HEK293T (cell line): ENCODE measurements at regions not wholly inside any gene's neighbourhood (a gene's known extent, or its start where the extent isn't known, plus 50 kb on each side); places are given as distances from the start of the nearest gene placed in this dataset.
"Not testable (repeated sequence)": the region's sequence is repeated elsewhere in the genome, so short reads cannot be mapped to it uniquely, and the experiment has no call there.

Source experiments
- CTCF ChIA-PET: fragments of 350-600 bp; formaldehyde crosslinking; extraction: SDS; loops from one replicate; lab custom pipeline; 2021; ENCODE audit warnings: antibody characterized with exemption, inconsistent platforms; lab: Yijun Ruan, JAX
- POLR2A ChIA-PET: fragments of 350-600 bp; formaldehyde crosslinking; extraction: SDS; loops from one replicate; lab custom pipeline; 2020; ENCODE audit warnings: antibody characterized with exemption, inconsistent platforms; lab: Yijun Ruan, JAX
- DNase-seq: peaks from one replicate; pipeline ENCODE4 v3.0.0; 2012; ENCODE audit warnings: mixed read lengths; ENCODE audit errors: extremely low spot score
- ARNT ChIP-seq: fragments of 450-650 bp; IDR thresholded peaks from 2 replicates; pipeline ENCODE4 v1.6.1; 2017; ENCODE audit warnings: mild to moderate bottlenecking
- BHLHE40 ChIP-seq: fragments of 450-650 bp; IDR thresholded peaks from 2 replicates; pipeline ENCODE4 v1.6.1; 2016; ENCODE audit warnings: mild to moderate bottlenecking, moderate library complexity, borderline replicate concordance
- CTBP1 ChIP-seq: fragments of 450-650 bp; IDR thresholded peaks from 2 replicates; pipeline ENCODE4 v1.6.1; 2016; ENCODE audit warnings: borderline replicate concordance
- ELF4 ChIP-seq: fragments of 450-650 bp; IDR thresholded peaks from 2 replicates; pipeline ENCODE4 v1.6.1; 2017; ENCODE audit warnings: antibody characterized with exemption
- FOXA1 ChIP-seq: fragments of 450-650 bp; IDR thresholded peaks from 2 replicates; pipeline ENCODE4 v1.6.1; 2016; ENCODE audit warnings: mild to moderate bottlenecking
- FOXK2 ChIP-seq: fragments of 450-650 bp; IDR thresholded peaks from 2 replicates; pipeline ENCODE4 v1.6.1; 2016; ENCODE audit warnings: mild to moderate bottlenecking
- FOXM1 ChIP-seq: fragments of 450-650 bp; IDR thresholded peaks from 2 replicates; pipeline ENCODE4 v1.6.1; 2017; ENCODE audit warnings: mild to moderate bottlenecking, borderline replicate concordance
- HDGF ChIP-seq: fragments of 450-650 bp; IDR thresholded peaks from 2 replicates; pipeline ENCODE4 v1.6.1; 2017; ENCODE audit warnings: antibody characterized with exemption, borderline replicate concordance
- L3MBTL2 ChIP-seq: fragments of 450-650 bp; conservative IDR thresholded peaks from 2 replicates; pipeline ENCODE4 v1.6.1; 2016; ENCODE audit warnings: mild to moderate bottlenecking
- LEF1 ChIP-seq: fragments of 450-650 bp; IDR thresholded peaks from 2 replicates; pipeline ENCODE4 v1.6.1; 2017; ENCODE audit warnings: mild to moderate bottlenecking, borderline replicate concordance
- NFRKB ChIP-seq: fragments of 450-650 bp; IDR thresholded peaks from 2 replicates; pipeline ENCODE4 v1.6.1; 2016; ENCODE audit warnings: mild to moderate bottlenecking, moderate library complexity
- SP1 ChIP-seq: fragments of 450-650 bp; IDR thresholded peaks from 2 replicates; pipeline ENCODE4 v1.6.1; 2017
- SUZ12 ChIP-seq: fragments of 450-650 bp; IDR thresholded peaks from 2 replicates; pipeline ENCODE4 v1.6.1; 2016; ENCODE audit warnings: mild to moderate bottlenecking
- TARDBP ChIP-seq: fragments of 450-650 bp; IDR thresholded peaks from 2 replicates; pipeline ENCODE4 v1.6.1; 2016
- ZNF384 ChIP-seq: fragments of 450-650 bp; IDR thresholded peaks from 2 replicates; pipeline ENCODE4 v1.6.1; 2016
- TF ChIP-seq, protein P1 (sequence below): fragments of 450-650 bp; IDR thresholded peaks from 2 replicates; pipeline ENCODE4 v1.6.1; 2016

DNA sequence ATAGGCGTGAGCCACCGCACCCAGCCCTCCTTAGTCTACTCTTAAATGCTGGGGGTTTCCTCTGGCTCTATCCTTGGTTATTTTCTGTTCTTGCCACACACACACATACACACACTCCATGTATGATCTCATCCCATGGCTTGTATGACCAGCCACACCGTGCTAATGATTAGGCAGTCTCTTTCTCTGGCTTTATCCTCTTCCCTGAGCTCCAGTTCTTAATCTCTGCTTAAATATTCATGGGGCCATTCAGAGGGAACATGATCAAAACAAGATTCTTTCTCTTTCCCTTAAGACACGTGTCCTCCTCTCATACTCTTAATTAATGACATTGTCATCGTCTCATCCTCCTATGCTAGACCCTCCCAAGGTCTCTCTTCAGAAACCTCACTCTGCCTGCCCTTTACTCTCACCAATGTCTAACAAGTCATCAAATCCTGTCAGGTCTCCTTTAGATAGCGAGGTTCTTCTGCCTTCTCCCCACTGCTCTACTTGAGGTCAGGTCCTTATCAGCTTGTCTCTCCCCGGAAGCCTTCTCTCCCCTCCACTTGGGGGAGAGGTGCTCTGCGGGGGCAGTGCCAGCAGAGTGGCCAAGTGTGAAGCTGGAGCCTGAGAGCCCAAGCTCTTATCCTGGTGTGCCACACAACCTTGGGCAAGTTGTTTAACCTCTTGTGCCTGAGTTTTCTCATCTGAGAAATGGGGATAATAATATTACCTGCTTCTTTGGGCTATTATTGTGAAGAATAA is 83.0 kb upstream of the GNG12 start:
- no peak for DNase-seq
- ChIA-PET CTCF (no interaction called here), POLR2A (no interaction called here)
- TF ChIP-seq, protein P1, sequence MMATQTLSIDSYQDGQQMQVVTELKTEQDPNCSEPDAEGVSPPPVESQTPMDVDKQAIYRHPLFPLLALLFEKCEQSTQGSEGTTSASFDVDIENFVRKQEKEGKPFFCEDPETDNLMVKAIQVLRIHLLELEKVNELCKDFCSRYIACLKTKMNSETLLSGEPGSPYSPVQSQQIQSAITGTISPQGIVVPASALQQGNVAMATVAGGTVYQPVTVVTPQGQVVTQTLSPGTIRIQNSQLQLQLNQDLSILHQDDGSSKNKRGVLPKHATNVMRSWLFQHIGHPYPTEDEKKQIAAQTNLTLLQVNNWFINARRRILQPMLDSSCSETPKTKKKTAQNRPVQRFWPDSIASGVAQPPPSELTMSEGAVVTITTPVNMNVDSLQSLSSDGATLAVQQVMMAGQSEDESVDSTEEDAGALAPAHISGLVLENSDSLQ = no peak
- TF ChIP-seq LEF1 (no peak), ELF4 (no peak), ZNF384 (no peak), FOXM1 (no peak), FOXA1 (no peak), BHLHE40 (no peak), SUZ12 (no peak), HDGF (no peak), TARDBP (no peak), CTBP1 (no peak), SP1 (no peak), ARNT (no peak), L3MBTL2 (no peak), NFRKB (no peak), FOXK2 (no peak)

GRCh38 chr1:67909776-67910175 is 76.5 kb upstream of the GNG12 start:
- POLR2A ChIA-PET = no interaction called here
- no peak for DNase-seq
- TF ChIP-seq SUZ12 (no peak), FOXK2 (no peak), LEF1 (no peak), ARNT (no peak), HDGF (no peak), ELF4 (no peak), ZNF384 (no peak), NFRKB (no peak), TARDBP (no peak), FOXA1 (no peak), CTBP1 (no peak), BHLHE40 (no peak), L3MBTL2 (no peak), FOXM1 (no peak), SP1 (no peak)
- TF ChIP-seq, protein P1 = no peak
- CTCF ChIA-PET = no interaction called here

DNA sequence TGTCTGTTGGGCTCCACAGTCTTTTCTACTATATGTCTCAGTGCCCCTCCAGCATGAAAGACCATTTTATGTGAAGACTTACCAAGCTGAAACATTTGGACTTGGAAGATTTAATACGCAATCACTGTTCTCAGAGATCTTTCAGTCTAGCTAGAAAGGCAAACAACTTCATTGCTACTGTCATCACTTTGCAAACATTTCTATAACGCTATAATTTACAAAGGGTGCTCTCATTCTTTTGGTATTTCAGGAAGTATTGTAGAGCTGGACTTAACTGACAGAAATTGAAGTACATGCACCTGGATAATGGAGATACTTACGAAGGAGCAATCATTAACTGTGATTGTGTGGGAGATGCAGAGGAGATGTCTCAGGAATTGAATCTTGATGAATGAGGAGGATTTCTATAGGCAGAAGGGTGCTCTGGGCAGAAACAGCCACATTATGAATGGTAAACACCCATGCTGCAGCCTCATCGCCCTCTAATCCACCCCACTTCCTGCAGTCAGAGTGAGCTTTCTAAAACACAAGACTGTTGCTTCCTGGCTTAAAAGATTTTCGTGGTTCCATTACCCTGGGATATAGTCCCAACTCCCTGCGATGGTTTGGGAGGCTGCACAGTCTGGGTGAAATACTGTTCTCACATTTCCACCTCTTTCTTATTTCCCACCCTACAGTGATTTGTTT is 75.1 kb upstream of the GNG12 start:
- CTCF ChIA-PET = no interaction called here

GRCh38 chr1:67907467-67907866 is 74.2 kb upstream of the GNG12 start:
- DNase-seq, CTCF ChIA-PET, POLR2A ChIA-PET: not testable (repeated sequence)

More for the DNA sequence above, 75.1 kb upstream of the GNG12 start:
- no peak for DNase-seq
- TF ChIP-seq HDGF = no peak
- no peak for TF ChIP-seq SP1
- TF ChIP-seq, protein P1 = no peak
- no peak for TF ChIP-seq CTBP1
- TF ChIP-seq NFRKB = no peak
- no peak for TF ChIP-seq SUZ12
- no peak for TF ChIP-seq BHLHE40
- POLR2A ChIA-PET = no interaction called here

GRCh38 chr1:67906015-67906414 is 72.7 kb upstream of the GNG12 start:
- CTCF ChIA-PET = interaction anchor here (0.7 kb wide), 1 partner anchor 52 kb away, joined by 3 read pairs; no protein-coding TSS in a partner anchor
- DNase-seq, POLR2A ChIA-PET: not testable (repeated sequence)

- POLR2A ChIA-PET, CTCF ChIA-PET, DNase-seq: not testable (repeated sequence)
These were observed 69.4 kb upstream of the GNG12 start for GRCh38 chr1:67902546-67903223.
